HepG2 (cell line): ENCODE measurements at regions not wholly inside any gene's neighbourhood (a gene's known extent, or its start where the extent isn't known, plus 50 kb on each side); places are given as distances from the start of the nearest gene placed in this dataset.

Experiments
- ATAC-seq: fragments of 200-7000 bp; cut with Tn5 transposase; 3 replicates; pipeline ENCODE4 v1.9.1; 2020; ENCODE audit warnings: mild to moderate bottlenecking, moderate library complexity
- BruUV-seq: library from RNA; stranded (reverse); fragments of 400-500 nt; replicated peaks from 2 replicates; lab custom pipeline; 2021; lab: Mats Ljungman, UMichigan
- CTCF ChIA-PET: fragments of 300-600 bp; formaldehyde crosslinking; extraction: SDS; loops from one replicate; lab custom pipeline; 2021; ENCODE audit warnings: low total read pairs, inconsistent platforms, low intra/inter-chr PET ratio; lab: Yijun Ruan, JAX
- POLR2A ChIA-PET: fragments of 350-600 bp; sonication (Branson Sonifier 250); formaldehyde crosslinking; loops from one replicate; lab custom pipeline; 2020; ENCODE audit warnings: antibody characterized with exemption, inconsistent platforms; lab: Yijun Ruan, JAX
- DNase-seq: peaks from one replicate; pipeline ENCODE4 v3.0.0-alpha.2; 2015; ENCODE audit warnings: low spot score
- FAIRE-seq: peaks from 3 replicates; lab custom pipeline; 2011; peaks lifted over from hg19 to GRCh38; lab: Jason Lieb, UNC
- H2AFZ ChIP-seq: one replicate; pipeline ENCODE4 v1.6.1; 2011; ENCODE audit warnings: low read length, inconsistent platforms
- H3K27ac ChIP-seq: fragments of 300-600 bp; 3 replicates; pipeline ENCODE4 v1.8.0; 2011; ENCODE audit warnings: mixed run types, mild to moderate bottlenecking, mixed read lengths, low read length, inconsistent platforms; ENCODE audit not compliant: insufficient read depth; ENCODE audit errors: extremely low read length
- H3K27me3 ChIP-seq, 2 experiments: fragments of 200-600 bp in 1 of 2; 2 replicates in 1 of 2; 3 replicates in 1 of 2; pipeline versions ENCODE4 v1.6.0 to v1.8.0; 2011; ENCODE audit warnings: low read length in 2 of 2, mild to moderate bottlenecking in 2 of 2, moderate library complexity in 2 of 2, inconsistent platforms in 1 of 2; ENCODE audit not compliant: insufficient read depth in 2 of 2, control insufficient read depth in 1 of 2
- H3K36me3 ChIP-seq, 2 experiments: fragments of 200-600 bp in 1 of 2; replicated peaks in 1 of 2; 2 replicates in 1 of 2; 3 replicates in 1 of 2; pipeline versions ENCODE4 v1.5.1 to v1.8.0; 2011; ENCODE audit warnings: low read length in 2 of 2, inconsistent platforms in 1 of 2; ENCODE audit not compliant: insufficient read depth in 2 of 2, control insufficient read depth in 1 of 2
- H3K4me1 ChIP-seq: 2 replicates; pipeline ENCODE4 v1.5.1; 2012; ENCODE audit warnings: low read length, inconsistent platforms; ENCODE audit not compliant: insufficient read depth
- H3K4me2 ChIP-seq: 2 replicates; pipeline ENCODE4 v1.6.0; 2011; ENCODE audit warnings: low read depth, low read length, inconsistent platforms
- H3K4me3 ChIP-seq, 3 experiments: fragments of 200-600 bp in 1 of 3; sonication (generic), shearing (Covaris generic) in 1 of 3; replicated peaks in 1 of 3; 2 replicates each; pipeline ENCODE4 v1.5.1; 2011 to 2016; ENCODE audit warnings: low read length in 3 of 3, inconsistent platforms in 2 of 3, low read depth in 2 of 3, mild to moderate bottlenecking in 2 of 3, control low read depth in 1 of 3, mixed read lengths in 1 of 3; ENCODE audit not compliant: insufficient read depth in 1 of 3
- H3K79me2 ChIP-seq: one replicate; pipeline ENCODE4 v1.6.1; 2011; ENCODE audit warnings: low read length, inconsistent platforms; ENCODE audit not compliant: insufficient read depth
- H3K9ac ChIP-seq: 2 replicates; pipeline ENCODE4 v1.6.0; 2011; ENCODE audit warnings: mild to moderate bottlenecking, low read depth, low read length, inconsistent platforms; ENCODE audit not compliant: insufficient read depth
- H3K9me3 ChIP-seq: 2 replicates; pipeline ENCODE4 v1.5.1; 2012; ENCODE audit warnings: mild to moderate bottlenecking, low read length
- H4K20me1 ChIP-seq: 2 replicates; pipeline ENCODE4 v1.6.0; 2011; ENCODE audit warnings: inconsistent platforms, mild to moderate bottlenecking, low read length, moderate library complexity; ENCODE audit not compliant: insufficient read depth
- AHR ChIP-seq: IDR thresholded peaks from 2 replicates; pipeline ENCODE4 v1.6.1; 2018; ENCODE audit warnings: missing genetic modification reagents, missing compliant biosample characterization
- CHCHD3 ChIP-seq: sonication (generic); formaldehyde crosslinking; IDR thresholded peaks from 2 replicates; pipeline ENCODE4 v1.8.0; 2022; ENCODE audit warnings: mild to moderate bottlenecking, missing genetic modification reagents, moderate library complexity
- MEIS2 ChIP-seq: sonication (generic); formaldehyde crosslinking; IDR thresholded peaks from 2 replicates; pipeline ENCODE4 v1.9.0; 2021; ENCODE audit warnings: mild to moderate bottlenecking, missing genetic modification reagents
- MZF1 ChIP-seq: sonication (generic); formaldehyde crosslinking; IDR thresholded peaks from 2 replicates; pipeline ENCODE4 v1.8.1; 2023; ENCODE audit warnings: mild to moderate bottlenecking, missing genetic modification reagents, borderline replicate concordance
- PHF21A ChIP-seq: sonication (generic); formaldehyde crosslinking; IDR thresholded peaks from 2 replicates; pipeline ENCODE4 v1.5.0; 2020; ENCODE audit warnings: mild to moderate bottlenecking, missing genetic modification reagents
- RBM39 ChIP-seq: fragments of 200-400 bp; formaldehyde crosslinking; IDR thresholded peaks from one replicate; pipeline ENCODE4 v1.6.1; 2018; ENCODE audit warnings: antibody characterized with exemption, mild to moderate bottlenecking, low read depth, low read length; ENCODE audit not compliant: poor library complexity, severe bottlenecking
- SMAD1 ChIP-seq: sonication (generic); formaldehyde crosslinking; IDR thresholded peaks from 2 replicates; pipeline ENCODE4 v1.4.0; 2020; ENCODE audit warnings: missing genetic modification reagents, low read depth, mild to moderate bottlenecking, borderline replicate concordance
- TEAD3 ChIP-seq: optimal IDR thresholded peaks from 2 replicates; pipeline ENCODE3; 2016; ENCODE audit warnings: borderline replicate concordance
- ZBTB10 ChIP-seq: sonication (generic); formaldehyde crosslinking; IDR thresholded peaks from 2 replicates; pipeline ENCODE4 v1.4.0; 2020; ENCODE audit warnings: missing genetic modification reagents, borderline replicate concordance
- ZFAT ChIP-seq: sonication (generic); formaldehyde crosslinking; conservative IDR thresholded peaks from 2 replicates; pipeline ENCODE4 v1.8.1; 2023; ENCODE audit warnings: missing genetic modification reagents, inconsistent platforms
- ZFX ChIP-seq: sonication (generic); formaldehyde crosslinking; IDR thresholded peaks from 2 replicates; pipeline ENCODE4 v1.4.0; 2020; ENCODE audit warnings: mild to moderate bottlenecking, low read depth, missing genetic modification reagents, moderate library complexity
- ZNF280D ChIP-seq: sonication (generic); formaldehyde crosslinking; IDR thresholded peaks from 2 replicates; pipeline ENCODE4 v1.5.1; 2020; ENCODE audit warnings: mild to moderate bottlenecking, missing genetic modification reagents
- ZNF564 ChIP-seq: sonication (generic); formaldehyde crosslinking; IDR thresholded peaks from 2 replicates; pipeline ENCODE4 v1.8.1; 2023; ENCODE audit warnings: mild to moderate bottlenecking, missing genetic modification reagents
- ZNF607 ChIP-seq: sonication (generic); formaldehyde crosslinking; IDR thresholded peaks from 2 replicates; pipeline ENCODE4 v1.5.1; 2020; ENCODE audit warnings: missing genetic modification reagents, mild to moderate bottlenecking, borderline replicate concordance
- ZNF616 ChIP-seq: sonication (generic); formaldehyde crosslinking; IDR thresholded peaks from 2 replicates; pipeline ENCODE4 v1.5.0; 2020; ENCODE audit warnings: low read depth, mild to moderate bottlenecking, missing genetic modification reagents
- WGBS: methylation state at CpG from one replicate; pipeline ENCODE4 v1.1.6; 2017; ENCODE audit warnings: low lambda C conversion rate; 5-methylcytosine and 5-hydroxymethylcytosine counted together
- in situ Hi-C: cut with HindIII; loops from 2 replicates; pipeline ENCODE4 v1.10.0; 2017; ENCODE audit warnings: low pct_unique_long_range_greater_than_20kb; ENCODE audit not compliant: extremely low pct_ligation_motif_present
- intact Hi-C: fragments of 100-400 bp; cut with micrococcal nuclease; formaldehyde crosslinking; loops from one replicate; pipeline ENCODE4 v1.10.0; 2022; ENCODE audit not compliant: unreplicated experiment
- TF ChIP-seq, protein P1 (sequence below): sonication (generic); formaldehyde crosslinking; IDR thresholded peaks from 2 replicates; pipeline ENCODE4 v1.9.0; 2021; ENCODE audit warnings: missing genetic modification reagents, borderline replicate concordance

- in situ Hi-C loops (no loop called here), intact Hi-C loops (no loop called here)
- H2AFZ ChIP-seq: no peak overlapping the region
- POLR2A ChIA-PET: no interaction called here
- no peak for FAIRE-seq
- no peaks in the 10 kb centered on the region for H3K9me3 ChIP-seq
- H4K20me1 ChIP-seq: no peaks in the 10 kb centered on the region
- H3K4me2 ChIP-seq: no peak overlapping the region
- H3K9ac ChIP-seq: no peak overlapping the region
- peaks cover 0 to 4% of the 10 kb centered on the region in 2 experiments; a peak in 1 of 5 replicates for H3K27me3 ChIP-seq
- TF ChIP-seq ZNF616 (CRISPR knock-in tag) (no peak), MEIS2 (CRISPR knock-in tag) (no peak), ZNF564 (CRISPR knock-in tag) (no peak), ZBTB10 (CRISPR knock-in tag) (no peak), ZFX (no peak), CHCHD3 (CRISPR knock-in tag) (no peak), MZF1 (no peak), ZNF607 (CRISPR knock-in tag) (no peak), AHR (CRISPR knock-in tag) (no peak), TEAD3 (CRISPR knock-in tag) (no peak), ZNF280D (CRISPR knock-in tag) (no peak), SMAD1 (CRISPR knock-in tag) (no peak), PHF21A (CRISPR knock-in tag) (no peak), ZFAT (CRISPR knock-in tag) (no peak), RBM39 (no peak)
- TF ChIP-seq, protein P1, sequence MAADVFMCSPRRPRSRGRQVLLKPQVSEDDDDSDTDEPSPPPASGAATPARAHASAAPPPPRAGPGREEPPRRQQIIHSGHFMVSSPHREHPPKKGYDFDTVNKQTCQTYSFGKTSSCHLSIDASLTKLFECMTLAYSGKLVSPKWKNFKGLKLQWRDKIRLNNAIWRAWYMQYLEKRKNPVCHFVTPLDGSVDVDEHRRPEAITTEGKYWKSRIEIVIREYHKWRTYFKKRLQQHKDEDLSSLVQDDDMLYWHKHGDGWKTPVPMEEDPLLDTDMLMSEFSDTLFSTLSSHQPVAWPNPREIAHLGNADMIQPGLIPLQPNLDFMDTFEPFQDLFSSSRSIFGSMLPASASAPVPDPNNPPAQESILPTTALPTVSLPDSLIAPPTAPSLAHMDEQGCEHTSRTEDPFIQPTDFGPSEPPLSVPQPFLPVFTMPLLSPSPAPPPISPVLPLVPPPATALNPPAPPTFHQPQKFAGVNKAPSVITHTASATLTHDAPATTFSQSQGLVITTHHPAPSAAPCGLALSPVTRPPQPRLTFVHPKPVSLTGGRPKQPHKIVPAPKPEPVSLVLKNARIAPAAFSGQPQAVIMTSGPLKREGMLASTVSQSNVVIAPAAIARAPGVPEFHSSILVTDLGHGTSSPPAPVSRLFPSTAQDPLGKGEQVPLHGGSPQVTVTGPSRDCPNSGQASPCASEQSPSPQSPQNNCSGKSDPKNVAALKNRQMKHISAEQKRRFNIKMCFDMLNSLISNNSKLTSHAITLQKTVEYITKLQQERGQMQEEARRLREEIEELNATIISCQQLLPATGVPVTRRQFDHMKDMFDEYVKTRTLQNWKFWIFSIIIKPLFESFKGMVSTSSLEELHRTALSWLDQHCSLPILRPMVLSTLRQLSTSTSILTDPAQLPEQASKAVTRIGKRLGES: no peak
- no peak for ATAC-seq
- no peaks in the 10 kb centered on the region for H3K4me1 ChIP-seq
- BruUV-seq: no TSS peak
- H3K79me2 ChIP-seq: no peaks in the 10 kb centered on the region
- no peak for DNase-seq
- WGBS: 71% methylated on average over 1 of the region's 4 CpGs
- H3K36me3 ChIP-seq: no peaks in the 10 kb centered on the region
- H3K4me3 ChIP-seq: no peak overlapping the region
- CTCF ChIA-PET: no interaction called here
- H3K27ac ChIP-seq: no peak overlapping the region
Observed at GRCh38 chr10:76675951-76676587, 961.5 kb downstream of the KCNMA1 start.
